RKO (cell line): ENCODE measurements at regions not wholly inside any gene's neighbourhood (a gene's known extent, or its start where the extent isn't known, plus 50 kb on each side); places are given as distances from the start of the nearest gene placed in this dataset.
A peak's percentile ranks its signal among the peaks of the same experiment; 100 is the strongest.
"Not testable (repeated sequence)": the region's sequence is repeated elsewhere in the genome, so short reads cannot be mapped to it uniquely, and the experiment has no call there.

Experiments used
- DNase-seq: peaks from one replicate; pipeline ENCODE4 v3.0.0-alpha.2; 2016; ENCODE audit warnings: low spot score

- DNase-seq, result no peak
Measured at GRCh38 chr21:35527358-35527757, 478.3 kb upstream of the RUNX1 start.

- no peak for DNase-seq
Measured at GRCh38 chr21:35525443-35525842, 476.3 kb upstream of the RUNX1 start.

DNA sequence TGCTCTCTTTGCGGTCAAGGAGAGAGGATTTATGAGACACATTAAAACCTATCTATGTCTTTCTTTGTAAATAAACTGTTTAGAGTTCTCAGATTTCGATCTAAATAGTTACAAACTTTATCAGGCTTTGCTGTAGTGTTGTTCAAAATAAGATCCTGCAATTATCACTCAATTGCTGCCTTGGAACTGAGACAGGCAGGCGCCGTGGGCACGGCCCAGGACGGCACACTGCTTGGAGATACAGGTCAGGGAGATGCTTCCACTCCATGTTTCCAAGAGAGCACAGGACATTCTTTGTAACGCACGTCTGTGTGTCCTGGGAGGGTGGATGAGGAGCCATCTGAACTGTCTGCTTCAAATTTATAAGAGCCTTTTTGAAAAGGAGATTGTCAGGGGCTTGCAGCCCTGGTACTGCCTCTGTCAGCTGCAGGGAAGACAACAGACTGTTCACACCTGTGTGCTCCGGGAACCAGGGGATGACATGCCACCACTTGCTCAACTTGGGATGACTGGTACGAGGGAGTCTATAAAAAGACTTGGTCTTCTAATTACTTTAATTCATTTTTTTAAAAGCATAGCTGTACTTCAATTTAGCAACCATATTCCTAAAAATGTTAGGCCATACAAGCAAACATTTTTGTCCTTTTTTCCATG is 472.9 kb upstream of the RUNX1 start:
- DNase-seq, result no peak

DNA sequence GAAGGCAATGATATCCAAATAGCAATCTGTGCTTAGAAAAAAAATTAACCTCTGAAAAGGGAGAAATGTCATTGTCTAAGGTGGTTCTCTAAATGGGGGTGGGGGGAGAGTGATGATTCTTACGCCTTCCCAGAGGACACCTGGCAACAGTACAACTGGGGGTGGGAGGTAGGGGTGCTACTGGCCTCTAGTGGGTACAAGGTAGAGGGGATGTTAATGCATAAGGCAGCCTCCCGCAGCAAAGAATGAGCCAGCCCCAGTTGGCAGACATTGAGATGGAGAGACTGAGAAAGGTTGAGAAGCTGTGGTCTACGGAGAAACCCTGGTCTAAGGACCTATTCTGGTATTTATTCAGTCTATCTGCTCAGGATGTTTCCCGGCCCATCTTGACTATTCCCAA is 472.2 kb upstream of the RUNX1 start:
- no peak for DNase-seq

GRCh38 chr21:35520856-35521255 is 471.8 kb upstream of the RUNX1 start:
- no peak for DNase-seq

- no peak for DNase-seq
Measured at GRCh38 chr21:35520302-35520701, 471.2 kb upstream of the RUNX1 start.

- DNase-seq, result no peak
Measured at GRCh38 chr21:35517865-35518264, 468.8 kb upstream of the RUNX1 start.

DNA sequence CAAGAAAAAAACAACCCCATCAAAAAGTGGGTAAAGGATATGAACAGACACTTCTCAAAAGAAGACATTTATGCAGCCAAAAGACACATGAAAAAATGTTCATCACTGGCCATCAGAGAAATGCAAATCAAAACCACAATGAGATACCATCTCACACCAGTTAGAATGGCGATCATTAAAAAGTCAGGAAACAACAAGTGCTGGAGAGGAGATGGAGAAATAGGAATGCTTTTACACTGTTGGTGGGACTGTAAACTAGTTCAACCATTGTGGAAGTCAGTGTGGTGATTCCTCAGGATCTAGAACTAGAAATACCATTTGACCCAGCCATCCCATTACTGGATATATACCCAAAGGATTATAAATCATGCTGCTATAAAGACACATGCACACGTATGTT is 467.2 kb upstream of the RUNX1 start:
- not testable (repeated sequence) for DNase-seq

GRCh38 chr21:35512346-35512745 is 463.2 kb upstream of the RUNX1 start:
- no peak for DNase-seq

- DNase-seq, result no peak
Measured at GRCh38 chr21:35511696-35512162, 462.6 kb upstream of the RUNX1 start.

- DNase-seq, result no peak
Measured at GRCh38 chr21:35510957-35511695, 462.0 kb upstream of the RUNX1 start.

GRCh38 chr21:35510294-35510693 is 461.2 kb upstream of the RUNX1 start:
- no peak for DNase-seq

DNA sequence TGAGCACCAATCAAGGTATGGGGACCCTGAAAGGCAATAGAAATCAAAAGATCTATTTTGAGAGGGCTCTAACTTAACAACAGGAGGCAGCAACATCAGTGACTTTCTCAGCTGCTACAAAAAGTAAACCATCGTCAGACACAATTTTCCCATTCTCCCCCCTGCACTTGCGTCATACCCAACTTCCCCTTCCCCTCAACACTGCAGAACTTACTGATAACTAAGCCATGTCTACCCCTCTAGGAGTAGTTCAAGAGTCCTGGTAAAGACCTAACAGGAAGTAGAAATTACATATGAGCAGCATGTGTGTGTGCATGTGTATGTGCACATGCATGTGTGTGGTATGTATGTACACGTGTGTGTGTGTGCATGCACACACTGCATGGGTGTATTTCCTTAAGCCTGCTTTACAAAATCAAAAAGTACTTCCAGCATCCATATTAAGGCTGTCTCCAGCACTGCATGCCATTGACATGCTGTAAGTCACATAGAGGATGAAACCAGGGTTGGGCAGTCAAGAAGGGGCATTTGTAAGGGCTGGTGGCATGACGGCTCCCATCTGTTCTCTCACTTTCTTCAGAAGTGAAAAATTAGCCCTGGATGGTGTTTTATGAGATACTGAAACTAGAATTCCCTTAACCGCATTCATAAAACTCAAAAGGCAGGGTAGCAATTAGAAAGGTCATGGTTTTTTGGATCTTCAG is 460.1 kb upstream of the RUNX1 start:
- no peak for DNase-seq

DNA sequence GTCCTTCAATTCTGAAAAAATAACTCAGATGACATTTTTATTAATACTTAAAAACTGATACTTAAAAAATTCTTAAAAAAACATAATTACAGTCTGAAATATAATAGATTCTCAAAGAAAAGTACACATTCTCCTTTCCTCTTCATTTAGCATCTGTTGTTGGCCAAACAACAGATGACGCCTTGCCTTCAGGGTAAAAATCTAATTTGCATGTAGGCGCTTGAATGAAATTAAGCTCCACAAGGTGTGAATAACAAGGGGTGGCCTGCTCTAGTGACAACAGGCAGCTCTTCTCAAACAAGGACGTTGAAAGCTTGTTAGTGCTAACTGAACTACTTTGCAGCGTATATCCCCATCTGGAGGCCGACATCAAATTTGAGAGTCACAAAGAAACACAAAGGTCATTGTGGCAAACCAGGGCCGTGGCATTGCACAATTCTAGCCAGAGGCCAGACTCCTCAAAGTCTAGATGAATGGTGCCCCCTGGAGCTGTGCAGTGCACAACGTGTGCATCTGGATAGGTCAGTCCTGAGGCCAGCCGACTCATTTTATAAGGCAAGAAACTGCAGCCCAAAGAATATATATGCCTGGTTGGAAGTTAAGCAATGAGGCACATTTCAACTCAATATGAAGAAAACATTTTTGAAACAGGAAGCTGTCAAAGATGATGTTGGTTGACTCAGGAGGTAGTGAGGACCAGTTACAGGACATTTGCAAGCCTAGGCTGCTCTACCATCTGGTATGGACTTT is 459.2 kb upstream of the RUNX1 start:
- peak; percentile 1 for DNase-seq

DNA sequence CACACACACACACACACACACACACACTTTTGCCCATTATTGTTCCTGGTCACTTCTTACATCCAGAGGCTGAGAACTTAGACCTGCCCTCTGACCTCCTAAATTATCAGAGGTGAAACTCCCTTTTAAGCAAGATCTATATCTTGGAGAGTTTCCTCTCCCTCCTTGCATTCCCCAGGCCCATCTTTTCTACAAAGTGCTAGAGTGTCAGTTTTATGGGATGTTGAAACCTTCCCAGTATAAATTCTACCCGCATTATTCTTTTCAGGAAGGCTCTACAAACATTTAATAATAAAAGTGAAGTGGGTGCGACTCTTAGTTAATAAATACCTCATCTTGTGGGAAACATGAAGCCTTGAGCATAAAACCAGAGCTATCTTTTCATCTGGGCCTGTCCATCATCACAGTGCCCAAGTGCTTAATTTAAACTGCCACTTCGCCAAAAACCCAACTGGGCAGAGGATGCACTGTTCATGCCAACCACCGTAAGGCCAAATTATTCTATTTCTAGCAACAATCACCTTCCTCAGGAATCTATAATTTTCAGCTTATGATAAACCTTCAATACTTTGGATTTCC is 458.2 kb upstream of the RUNX1 start:
- no peak for DNase-seq

GRCh38 chr21:35506771-35507170 is 457.7 kb upstream of the RUNX1 start:
- no peak for DNase-seq

- DNase-seq, result no peak
Measured at GRCh38 chr21:35506352-35506751, 457.2 kb upstream of the RUNX1 start.

DNA sequence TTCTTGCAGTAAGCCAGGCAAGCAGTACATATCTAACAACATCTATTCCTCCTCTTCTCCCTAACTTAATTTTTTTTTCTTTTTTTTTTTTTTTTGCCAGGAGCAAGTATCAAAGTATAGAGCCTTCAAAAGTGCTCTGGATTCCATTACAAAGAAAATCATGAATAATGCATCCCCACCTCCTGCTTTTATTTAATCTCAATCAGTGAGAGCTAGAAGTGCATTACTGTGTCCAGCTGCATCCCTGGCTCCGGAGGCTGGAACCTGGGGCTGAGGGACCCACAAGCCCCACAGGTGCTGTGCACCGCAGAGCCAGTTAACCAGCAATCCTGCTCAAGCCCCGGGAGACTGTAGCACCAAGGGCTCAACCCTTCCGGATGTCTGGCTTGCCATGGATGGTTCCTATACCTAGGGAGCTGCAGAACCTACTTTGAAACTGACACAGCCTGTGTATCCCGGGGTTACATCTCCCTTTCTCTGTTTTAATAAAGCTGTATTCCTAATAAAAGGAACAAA is 455.9 kb upstream of the RUNX1 start:
- no peak for DNase-seq

DNA sequence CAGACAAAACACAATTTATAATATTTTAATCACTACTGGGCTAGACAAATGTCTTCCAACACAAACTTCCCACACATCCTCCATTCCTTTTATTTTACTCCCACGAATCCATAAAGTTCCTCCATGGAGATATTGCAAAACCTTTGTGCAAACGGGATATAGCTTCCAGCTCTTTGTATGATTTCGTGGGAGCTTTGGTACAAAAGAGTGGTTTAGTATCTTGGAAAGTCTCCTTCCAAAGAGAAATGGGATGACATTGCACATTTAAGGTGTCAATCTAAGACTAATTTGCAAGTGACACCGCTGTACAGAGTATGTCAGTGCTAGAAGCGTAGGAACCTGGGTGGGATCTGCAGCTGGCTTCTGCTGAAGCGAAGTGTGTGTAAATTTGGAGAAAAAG is 455.2 kb upstream of the RUNX1 start:
- no peak for DNase-seq

DNA sequence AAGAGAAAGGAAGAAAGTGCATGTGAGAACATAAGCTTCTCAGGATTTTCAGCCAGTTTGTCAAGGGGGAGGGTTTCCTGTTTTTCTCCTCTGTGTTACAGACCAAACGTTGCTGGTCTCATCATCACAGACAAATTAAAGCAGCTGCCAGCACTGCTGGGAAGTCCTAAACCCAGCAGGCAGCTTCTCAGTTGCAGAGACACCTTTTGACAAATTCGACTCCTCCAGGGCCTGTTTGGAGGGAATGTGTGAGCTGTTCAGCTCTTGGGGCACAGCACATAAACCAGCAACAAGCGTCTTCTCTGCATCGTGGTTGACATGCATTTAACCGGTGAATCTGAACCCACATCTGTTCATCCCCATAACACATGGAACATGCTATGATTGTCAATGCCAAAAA is 454.6 kb upstream of the RUNX1 start:
- no peak for DNase-seq

DNA sequence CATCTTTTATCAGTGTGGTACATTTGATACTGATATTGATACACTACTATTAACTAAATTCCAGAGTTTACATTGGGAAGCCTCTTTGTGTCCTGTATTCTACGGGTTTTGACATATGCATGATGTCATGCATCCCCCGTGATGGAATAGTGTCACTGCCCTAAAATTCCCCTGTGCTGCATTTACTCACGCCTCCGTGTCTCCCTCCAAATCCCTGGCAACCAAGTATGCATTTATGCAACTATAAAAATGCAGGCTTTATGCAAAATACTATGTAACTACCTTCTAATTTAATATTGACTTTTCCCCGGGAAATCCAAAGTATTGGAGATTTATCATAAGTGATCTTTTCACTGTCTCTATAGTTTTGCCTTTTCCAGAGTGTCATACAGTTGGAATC is 453.7 kb upstream of the RUNX1 start:
- no peak for DNase-seq

GRCh38 chr21:35497522-35497921 is 448.4 kb upstream of the RUNX1 start:
- DNase-seq, result not testable (repeated sequence)
